Breast epithelium (tissue), 4 donors: ENCODE measurements at regions not wholly inside any gene's neighbourhood (a gene's known extent, or its start where the extent isn't known, plus 50 kb on each side); places are given as distances from the start of the nearest gene placed in this dataset.

Experiments used
- DNase-seq, 2 donors: peaks; one replicate each; pipeline ENCODE4 v3.0.0-alpha.2; 2019; ENCODE audit warnings: low spot score in 2 of 2
- H3K27ac ChIP-seq, 2 donors: fragments of 200-600 bp; sonication (generic) in 1 of 2; one replicate each; pipeline ENCODE4 v1.5.1; 2016 to 2019; ENCODE audit warnings: mild to moderate bottlenecking in 1 of 2
- H3K27me3 ChIP-seq, 2 donors: fragments of 200-600 bp; sonication (generic) in 1 of 2; one replicate each; pipeline versions ENCODE4 v1.5.1 to v1.6.0; 2017 to 2019; ENCODE audit warnings: control low read depth in 1 of 2, mild to moderate bottlenecking in 1 of 2
- H3K36me3 ChIP-seq: fragments of 200-600 bp; one replicate; pipeline ENCODE4 v1.5.1; 2019
- H3K4me1 ChIP-seq, 2 donors: fragments of 200-600 bp; sonication (generic); one replicate each; pipeline ENCODE4 v1.5.1; 2016 to 2019; ENCODE audit warnings: control low read depth in 1 of 2
- H3K4me3 ChIP-seq, 3 donors: fragments of 200-600 bp; sonication (generic); 1 replicate in 2 of 3; 2 replicates in 1 of 3; pipeline ENCODE4 v1.5.1; 2016 to 2019; ENCODE audit warnings: mild to moderate bottlenecking in 3 of 3, moderate library complexity in 2 of 3
- H3K9me3 ChIP-seq, 2 donors: fragments of 200-600 bp; sonication (generic) in 1 of 2; one replicate each; pipeline ENCODE4 v1.5.1; 2016 to 2019; ENCODE audit warnings: control low read depth in 1 of 2
- POLR2A ChIP-seq: fragments of 450-650 bp; IDR thresholded peaks from one replicate; pipeline ENCODE4 v1.6.1; 2016; ENCODE audit warnings: antibody characterized with exemption, mild to moderate bottlenecking, moderate library complexity
- POLR2AphosphoS5 ChIP-seq, 3 donors: sonication (generic); formaldehyde crosslinking; IDR thresholded peaks; one replicate each; pipeline ENCODE4 v1.6.1; 2017; ENCODE audit warnings: antibody characterized with exemption in 3 of 3
- intact Hi-C: fragments of 100-400 bp; cut with DNase I; formaldehyde crosslinking; loops from one replicate; pipeline ENCODE4 v1.15.1; 2023; ENCODE audit warnings: low total_unique reads
- TF ChIP-seq, protein P1 (sequence below), 3 donors: fragments of 450-650 bp; IDR thresholded peaks; one replicate each; pipeline ENCODE4 v1.5.1; 2016 to 2017; ENCODE audit warnings: antibody characterized with exemption in 3 of 3, mild to moderate bottlenecking in 3 of 3, moderate library complexity in 3 of 3

DNA sequence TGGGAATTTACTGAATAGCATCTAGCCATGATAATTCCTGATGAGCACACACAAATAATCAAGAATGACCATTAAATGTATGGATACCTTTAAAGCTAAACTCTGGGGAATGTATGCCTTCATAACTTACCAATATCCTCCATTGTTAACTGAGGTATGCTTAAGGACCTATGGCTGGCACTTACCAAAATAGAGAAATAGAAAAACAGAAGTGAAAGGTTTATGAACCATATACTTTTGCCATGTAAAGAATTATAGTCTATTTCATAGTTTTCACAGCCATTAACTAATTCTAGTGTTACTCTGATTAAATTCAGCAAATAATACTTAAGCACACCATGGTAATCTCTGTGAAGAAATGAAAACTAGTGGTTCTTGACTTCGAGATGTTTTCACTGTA is 1360.6 kb upstream of the LRRTM3 start:
- intact Hi-C loops, result no loop called here
- no peak overlapping the region for H3K4me3 ChIP-seq
- H3K27me3 ChIP-seq, result no peaks in the 10 kb centered on the region

DNA sequence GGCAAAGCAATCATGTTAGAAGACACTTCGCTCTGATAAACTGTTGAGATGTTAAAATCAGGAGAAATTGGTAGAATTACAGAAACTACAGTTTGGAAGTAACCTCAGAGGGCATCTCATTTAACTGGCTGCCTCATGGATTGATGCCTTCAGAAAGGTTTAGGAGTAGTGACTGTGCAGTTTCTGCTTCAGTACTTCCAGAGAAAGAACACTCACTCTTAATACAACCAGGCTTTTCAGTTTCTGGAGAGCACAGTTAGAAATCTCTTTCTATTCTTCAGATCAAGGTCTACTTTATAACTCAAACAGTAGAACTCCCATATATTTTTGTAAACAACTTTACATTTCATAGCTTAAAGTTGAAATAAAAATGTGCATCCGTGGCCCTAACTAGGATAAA is 1358.9 kb upstream of the LRRTM3 start:
- intact Hi-C loops, result no loop called here
- H3K27me3 ChIP-seq, result no peaks in the 10 kb centered on the region
- no peak overlapping the region for H3K4me3 ChIP-seq
- TF ChIP-seq POLR2A, result no peak
- no peak for TF ChIP-seq POLR2AphosphoS5 (IDR thresholded peaks at IDR 0.05)
- TF ChIP-seq, protein P1, sequence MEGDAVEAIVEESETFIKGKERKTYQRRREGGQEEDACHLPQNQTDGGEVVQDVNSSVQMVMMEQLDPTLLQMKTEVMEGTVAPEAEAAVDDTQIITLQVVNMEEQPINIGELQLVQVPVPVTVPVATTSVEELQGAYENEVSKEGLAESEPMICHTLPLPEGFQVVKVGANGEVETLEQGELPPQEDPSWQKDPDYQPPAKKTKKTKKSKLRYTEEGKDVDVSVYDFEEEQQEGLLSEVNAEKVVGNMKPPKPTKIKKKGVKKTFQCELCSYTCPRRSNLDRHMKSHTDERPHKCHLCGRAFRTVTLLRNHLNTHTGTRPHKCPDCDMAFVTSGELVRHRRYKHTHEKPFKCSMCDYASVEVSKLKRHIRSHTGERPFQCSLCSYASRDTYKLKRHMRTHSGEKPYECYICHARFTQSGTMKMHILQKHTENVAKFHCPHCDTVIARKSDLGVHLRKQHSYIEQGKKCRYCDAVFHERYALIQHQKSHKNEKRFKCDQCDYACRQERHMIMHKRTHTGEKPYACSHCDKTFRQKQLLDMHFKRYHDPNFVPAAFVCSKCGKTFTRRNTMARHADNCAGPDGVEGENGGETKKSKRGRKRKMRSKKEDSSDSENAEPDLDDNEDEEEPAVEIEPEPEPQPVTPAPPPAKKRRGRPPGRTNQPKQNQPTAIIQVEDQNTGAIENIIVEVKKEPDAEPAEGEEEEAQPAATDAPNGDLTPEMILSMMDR (IDR thresholded peaks at IDR 0.05), result no peak
- no peak for DNase-seq
- no peak overlapping the region for H3K27ac ChIP-seq
- no peaks in the 10 kb centered on the region for H3K36me3 ChIP-seq
- no peaks in the 10 kb centered on the region for H3K4me1 ChIP-seq
- H3K9me3 ChIP-seq, result no peaks in the 10 kb centered on the region

More for the DNA sequence above, 1360.6 kb upstream of the LRRTM3 start:
- Histone ChIP-seq H3K36me3 (no peaks in the 10 kb centered on the region), H3K9me3 (no peaks in the 10 kb centered on the region), H3K27ac (no peak overlapping the region), H3K4me1 (no peaks in the 10 kb centered on the region)
- DNase-seq, result no peak
- TF ChIP-seq, protein P1 (IDR thresholded peaks at IDR 0.05), result no peak
- no peak for TF ChIP-seq POLR2AphosphoS5 (IDR thresholded peaks at IDR 0.05)
- no peak for TF ChIP-seq POLR2A

DNA sequence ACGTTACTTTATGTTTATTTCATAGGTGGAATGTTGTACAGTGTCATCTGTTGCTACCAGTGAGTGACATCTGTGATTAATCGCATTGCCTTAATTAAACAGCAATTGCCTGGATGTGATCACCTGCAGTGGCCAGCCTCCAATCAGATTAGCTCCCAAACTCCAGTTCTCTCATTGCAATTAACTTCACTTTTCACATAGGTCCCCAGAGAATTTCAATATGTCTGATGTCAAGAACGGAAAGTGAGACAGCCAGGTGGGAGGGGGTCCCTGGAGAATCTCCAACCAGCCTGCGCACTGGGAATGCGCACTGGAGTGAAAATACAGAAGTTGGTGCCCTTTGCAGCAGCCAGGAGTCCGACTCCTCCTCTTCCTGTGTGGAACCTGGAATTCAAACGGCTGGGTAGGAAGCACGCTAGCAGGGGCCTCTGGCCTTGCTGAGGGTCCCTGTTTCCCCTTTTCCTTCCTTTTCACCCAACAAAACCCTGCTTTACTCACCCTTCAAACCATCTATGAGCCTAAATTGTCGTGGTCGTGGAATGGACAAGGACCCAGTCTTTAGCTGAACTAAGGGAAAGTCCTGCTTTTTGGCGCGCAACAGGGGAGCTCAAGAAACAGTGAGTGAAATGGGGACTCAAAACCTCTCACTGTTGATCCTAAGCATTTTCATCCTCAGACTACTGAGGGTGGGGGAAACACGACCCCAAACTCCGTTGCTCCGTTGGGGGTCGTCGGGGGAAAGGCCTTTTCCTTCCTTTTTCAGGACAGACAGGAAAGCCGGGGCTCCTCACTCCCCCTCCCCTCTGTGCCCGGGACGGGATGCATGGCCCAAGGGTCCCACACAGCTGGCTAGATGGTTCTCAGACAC is 1355.5 kb upstream of the LRRTM3 start:
- Histone ChIP-seq H3K27me3 (no peaks in the 10 kb centered on the region), H3K27ac (peak overlapping the region in 1 of 2 donors; percentile 33), H3K4me1 (no peaks in the 10 kb centered on the region), H3K4me3 (peak overlapping the region; percentile 27 to 67 (median 60)), H3K36me3 (no peaks in the 10 kb centered on the region), H3K9me3 (no peaks in the 10 kb centered on the region)
- intact Hi-C loops, result no loop called here
- TF ChIP-seq POLR2AphosphoS5 (IDR thresholded peaks at IDR 0.05) (no peak), POLR2A (no peak)
- TF ChIP-seq, protein P1 (IDR thresholded peaks at IDR 0.05), result no peak
- peak in 1 of 2 donors; percentile 19 for DNase-seq

DNA sequence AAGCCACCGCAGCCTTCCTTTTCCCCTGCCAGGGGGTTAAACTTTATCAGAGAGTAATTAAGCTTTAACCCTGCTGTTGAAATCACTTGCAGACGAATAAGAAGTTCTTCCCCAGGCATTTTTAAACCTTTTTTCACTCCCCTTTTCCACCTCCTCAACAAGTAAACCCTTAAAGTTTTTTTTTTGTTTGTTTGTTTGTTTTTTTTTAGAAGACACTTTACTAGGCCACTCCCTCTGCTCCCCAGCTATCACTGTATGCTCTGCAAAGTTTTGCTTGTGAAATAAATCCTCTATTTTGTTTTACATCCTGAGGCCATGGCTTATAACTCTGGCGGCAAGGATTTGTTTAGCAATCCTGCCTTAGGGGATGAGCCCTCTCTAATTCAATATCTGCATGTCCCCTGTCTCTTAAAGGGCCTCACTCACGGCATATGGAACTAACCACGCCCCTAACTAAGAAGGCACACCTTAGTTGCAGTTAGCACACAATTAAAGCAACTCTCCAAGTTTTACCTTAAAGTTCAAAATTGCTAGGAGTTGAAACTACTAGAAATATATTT is 1354.7 kb upstream of the LRRTM3 start:
- TF ChIP-seq, protein P1 (IDR thresholded peaks at IDR 0.05), result no peak
- TF ChIP-seq POLR2A (no peak), POLR2AphosphoS5 (IDR thresholded peaks at IDR 0.05) (no peak)
- intact Hi-C loops, result no loop called here
- no peak for DNase-seq
- no peak overlapping the region for H3K27ac ChIP-seq
- H3K4me3 ChIP-seq, result peak overlapping the region; percentile 27 to 67 (median 60)
- H3K27me3 ChIP-seq, result no peaks in the 10 kb centered on the region
- H3K36me3 ChIP-seq, result no peaks in the 10 kb centered on the region
- H3K4me1 ChIP-seq, result no peaks in the 10 kb centered on the region
- no peaks in the 10 kb centered on the region for H3K9me3 ChIP-seq

DNA sequence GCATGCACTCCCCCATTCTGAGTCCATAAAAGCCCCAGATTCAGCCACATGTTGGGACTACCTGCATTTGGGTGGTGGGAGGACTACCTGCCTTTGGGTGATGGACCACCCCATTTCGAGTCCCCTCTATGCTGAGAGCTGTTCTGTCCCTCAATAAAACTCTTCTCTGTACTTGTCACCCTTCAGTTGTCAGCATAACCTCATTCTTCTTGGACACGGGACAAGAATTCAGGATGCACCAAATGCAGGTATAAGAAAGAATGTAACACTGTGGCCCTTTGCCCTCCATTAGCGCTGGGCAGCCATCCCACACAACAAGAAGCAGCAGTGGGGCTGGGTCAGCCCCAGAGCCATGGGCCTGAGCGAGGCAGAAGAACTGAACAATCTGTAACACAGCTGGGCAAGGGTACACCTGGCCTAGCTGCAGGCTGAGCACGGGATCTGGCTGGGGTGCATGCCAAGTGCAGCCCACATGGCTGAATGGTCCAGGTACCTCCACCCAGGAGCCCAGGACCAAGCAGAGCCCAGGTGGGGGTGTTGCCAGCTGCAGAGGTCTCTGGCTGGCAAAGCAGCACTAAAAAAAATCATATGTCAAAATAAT is 1344.3 kb upstream of the LRRTM3 start:
- no peak overlapping the region for H3K4me3 ChIP-seq
- no peak overlapping the region for H3K27ac ChIP-seq
- H3K36me3 ChIP-seq, result no peaks in the 10 kb centered on the region
- no peaks in the 10 kb centered on the region for H3K27me3 ChIP-seq
- DNase-seq, result no peak
- intact Hi-C loops, result no loop called here
- peaks cover 8 to 35% of the 10 kb centered on the region in 2 donors for H3K9me3 ChIP-seq
- TF ChIP-seq, protein P1 (IDR thresholded peaks at IDR 0.05), result no peak
- TF ChIP-seq POLR2A (no peak), POLR2AphosphoS5 (IDR thresholded peaks at IDR 0.05) (no peak)
- no peaks in the 10 kb centered on the region for H3K4me1 ChIP-seq
